SK-N-SH (cell line): ENCODE measurements at regions not wholly inside any gene's neighbourhood (a gene's known extent, or its start where the extent isn't known, plus 50 kb on each side); places are given as distances from the start of the nearest gene placed in this dataset.

Experiments
- CTCF ChIP-seq: fragments of 200-600 bp; sonication (generic); IDR thresholded peaks from 2 replicates; pipeline ENCODE4 v1.6.1; 2017; ENCODE audit warnings: antibody characterized with exemption, mild to moderate bottlenecking, moderate library complexity
- EZH2phosphoT487 ChIP-seq: fragments of 200-600 bp; sonication (generic); IDR thresholded peaks from 2 replicates; pipeline ENCODE4 v1.6.1; 2017; ENCODE audit warnings: low read depth, mixed run types, mild to moderate bottlenecking, antibody characterized with exemption, moderate library complexity, borderline replicate concordance
- MAX ChIP-seq: IDR thresholded peaks from 2 replicates; pipeline ENCODE4 v1.4.0; 2012; ENCODE audit warnings: low read depth
- MXI1 ChIP-seq: IDR thresholded peaks from 2 replicates; pipeline ENCODE4 v1.6.1; 2012; ENCODE audit warnings: mild to moderate bottlenecking, low read depth, low read length, improper control_type of control experiment
- NRF1 ChIP-seq: IDR thresholded peaks from 2 replicates; pipeline ENCODE4 v1.6.1; 2012; ENCODE audit warnings: low read depth, mild to moderate bottlenecking, low read length
- POLR2AphosphoS5 ChIP-seq: IDR thresholded peaks from 2 replicates; pipeline ENCODE4 v1.6.1; 2012; ENCODE audit warnings: low read depth, low read length
- RAD21 ChIP-seq: IDR thresholded peaks from 2 replicates; pipeline ENCODE4 v1.6.1; 2012; ENCODE audit warnings: mild to moderate bottlenecking, low read length
- RFX5 ChIP-seq: IDR thresholded peaks from 2 replicates; pipeline ENCODE4 v1.6.1; 2012; ENCODE audit warnings: mild to moderate bottlenecking, improper control_type of control experiment, low read length
- YY1 ChIP-seq: IDR thresholded peaks from 2 replicates; pipeline ENCODE4 v1.4.0; 2012; ENCODE audit warnings: low read depth, mild to moderate bottlenecking

- no peak for TF ChIP-seq NRF1
- TF ChIP-seq CTCF: no peak
- TF ChIP-seq EZH2phosphoT487: no peak
- no peak for TF ChIP-seq MXI1
- no peak for TF ChIP-seq RFX5
- no peak for TF ChIP-seq RAD21
- TF ChIP-seq YY1: no peak
- no peak for TF ChIP-seq MAX
- no peak for TF ChIP-seq POLR2AphosphoS5
Observed at GRCh38 chr2:61726456-61727209, 127.2 kb downstream of the FAM161A start.
